Lung (tissue), 11 donors: ENCODE measurements at regions not wholly inside any gene's neighbourhood (a gene's known extent, or its start where the extent isn't known, plus 50 kb on each side); places are given as distances from the start of the nearest gene placed in this dataset.

Experiments
- ATAC-seq: fragments of 200-7000 bp; cut with Tn5 transposase; one replicate; pipeline ENCODE4 v1.9.1; 2020; ENCODE audit warnings: moderate number of reproducible peaks; ENCODE audit not compliant: insufficient read depth, low FRiP score
- DNase-seq, 3 donors: peaks; one replicate each; pipeline ENCODE4 v3.0.0-alpha.2; 2013 to 2017
- H3K27ac ChIP-seq, 2 donors: one replicate each; pipeline ENCODE4 v1.5.1; 2013; ENCODE audit warnings: mild to moderate bottlenecking in 2 of 2, moderate library complexity in 2 of 2, control low read depth in 1 of 2, inconsistent platforms in 1 of 2, low read depth in 1 of 2, low read length in 1 of 2
- H3K27me3 ChIP-seq, 3 donors: one replicate each; pipeline ENCODE4 v1.5.1; 2013; ENCODE audit warnings: low read length in 2 of 3; ENCODE audit not compliant: control insufficient read depth in 3 of 3, insufficient read depth in 3 of 3
- H3K36me3 ChIP-seq, 4 donors: one replicate each; pipeline ENCODE4 v1.5.1; 2013; ENCODE audit warnings: low read length in 4 of 4, mild to moderate bottlenecking in 1 of 4, moderate library complexity in 1 of 4; ENCODE audit not compliant: control insufficient read depth in 4 of 4, insufficient read depth in 4 of 4
- H3K4me1 ChIP-seq, 5 donors: one replicate each; pipeline ENCODE4 v1.5.1; 2013; ENCODE audit warnings: low read length in 5 of 5, mild to moderate bottlenecking in 2 of 5, moderate library complexity in 1 of 5; ENCODE audit not compliant: control insufficient read depth in 5 of 5, insufficient read depth in 5 of 5
- H3K4me3 ChIP-seq: one replicate; pipeline ENCODE4 v1.5.1; 2013; ENCODE audit warnings: mild to moderate bottlenecking, control low read depth, moderate library complexity
- H3K9ac ChIP-seq, 2 donors: one replicate each; pipeline ENCODE4 v1.5.1; 2013; ENCODE audit warnings: low read length in 2 of 2, control low read depth in 1 of 2; ENCODE audit not compliant: insufficient read depth in 1 of 2
- H3K9me3 ChIP-seq, 4 donors: one replicate each; pipeline ENCODE4 v1.5.1; 2013; ENCODE audit warnings: low read length in 3 of 4, mild to moderate bottlenecking in 1 of 4, moderate library complexity in 1 of 4; ENCODE audit not compliant: control insufficient read depth in 4 of 4, insufficient read depth in 3 of 4
- WGBS, 2 donors: extraction: QIAGEN DNeasy Blood & Tissue Kit; methylation state at CpG; one replicate each; pipeline ENCODE4 v1.1.7; 2013; 5-methylcytosine and 5-hydroxymethylcytosine counted together
- TF ChIP-seq, protein P1 (sequence below): IDR thresholded peaks from 2 replicates; pipeline ENCODE4 v1.5.1; 2012; ENCODE audit warnings: mild to moderate bottlenecking; ENCODE audit errors: control extremely low read depth, extremely low read depth
- donor health status: control.
- donor health status: control.
- donor health status: Bipolar disorder and iron deficiency.
- donor health status: healthy.
- donor health status: DM: yes; HTN: yes; CAD: no.

DNA sequence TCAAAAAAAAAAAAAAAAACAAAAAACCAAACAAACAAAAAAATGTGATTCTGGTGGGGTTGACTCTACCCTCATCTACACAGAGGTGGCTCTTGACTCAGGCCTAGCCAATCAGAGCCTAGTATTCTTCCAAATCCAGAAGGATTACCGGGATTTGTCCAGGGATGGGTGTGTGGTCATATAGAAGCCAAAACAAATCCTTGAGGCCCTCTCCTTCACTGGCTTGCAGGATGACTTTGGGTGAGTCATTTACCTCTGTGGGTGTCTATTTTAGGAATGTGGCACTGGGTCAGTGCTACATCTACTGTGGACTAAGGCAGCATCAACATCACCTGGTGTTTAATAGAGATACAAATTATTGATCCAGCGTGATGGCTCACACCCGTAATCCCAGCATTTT, 93.2 kb upstream of the RBBP6 start:
- no peaks in the 10 kb centered on the region for H3K36me3 ChIP-seq
- no peak for ATAC-seq
- no peak overlapping the region for H3K4me3 ChIP-seq
- no peak overlapping the region for H3K27ac ChIP-seq
- H3K9ac ChIP-seq = no peak overlapping the region
- no peak for DNase-seq
- peaks cover 0 to 3% (median 0%) of the 10 kb centered on the region in 4 donors for H3K9me3 ChIP-seq
- TF ChIP-seq, protein P1, sequence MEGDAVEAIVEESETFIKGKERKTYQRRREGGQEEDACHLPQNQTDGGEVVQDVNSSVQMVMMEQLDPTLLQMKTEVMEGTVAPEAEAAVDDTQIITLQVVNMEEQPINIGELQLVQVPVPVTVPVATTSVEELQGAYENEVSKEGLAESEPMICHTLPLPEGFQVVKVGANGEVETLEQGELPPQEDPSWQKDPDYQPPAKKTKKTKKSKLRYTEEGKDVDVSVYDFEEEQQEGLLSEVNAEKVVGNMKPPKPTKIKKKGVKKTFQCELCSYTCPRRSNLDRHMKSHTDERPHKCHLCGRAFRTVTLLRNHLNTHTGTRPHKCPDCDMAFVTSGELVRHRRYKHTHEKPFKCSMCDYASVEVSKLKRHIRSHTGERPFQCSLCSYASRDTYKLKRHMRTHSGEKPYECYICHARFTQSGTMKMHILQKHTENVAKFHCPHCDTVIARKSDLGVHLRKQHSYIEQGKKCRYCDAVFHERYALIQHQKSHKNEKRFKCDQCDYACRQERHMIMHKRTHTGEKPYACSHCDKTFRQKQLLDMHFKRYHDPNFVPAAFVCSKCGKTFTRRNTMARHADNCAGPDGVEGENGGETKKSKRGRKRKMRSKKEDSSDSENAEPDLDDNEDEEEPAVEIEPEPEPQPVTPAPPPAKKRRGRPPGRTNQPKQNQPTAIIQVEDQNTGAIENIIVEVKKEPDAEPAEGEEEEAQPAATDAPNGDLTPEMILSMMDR = no peak
- H3K4me1 ChIP-seq = no peaks in the 10 kb centered on the region
- no peaks in the 10 kb centered on the region for H3K27me3 ChIP-seq
- 94 to 96% methylated on average over 3 of the region's 3 CpGs for WGBS, 2 donors

DNA sequence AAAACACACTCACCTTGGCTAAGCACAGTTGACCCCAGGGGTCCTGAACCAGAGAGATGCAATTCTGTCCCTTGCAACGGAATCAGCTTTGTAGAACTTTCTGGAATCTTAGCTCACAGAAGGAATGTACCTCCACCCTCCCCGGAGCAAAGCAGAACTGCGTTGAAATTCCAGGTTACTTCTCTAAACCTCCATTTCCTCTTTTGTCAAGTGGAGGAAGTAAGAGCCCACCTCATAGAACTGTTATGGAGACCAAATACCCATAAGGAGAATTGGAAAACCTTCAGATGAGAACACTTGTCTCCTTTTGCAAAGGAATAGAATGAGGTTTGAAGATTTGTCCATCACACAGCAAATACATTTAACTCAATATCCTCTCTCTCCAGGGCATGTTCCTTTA, 86.6 kb upstream of the RBBP6 start:
- no peak overlapping the region for H3K9ac ChIP-seq
- DNase-seq (no peak), ATAC-seq (no peak)
- no peaks in the 10 kb centered on the region for H3K4me1 ChIP-seq
- TF ChIP-seq, protein P1 = no peak
- peaks cover 0 to 3% (median 0%) of the 10 kb centered on the region in 4 donors for H3K9me3 ChIP-seq
- no peaks in the 10 kb centered on the region for H3K27me3 ChIP-seq
- WGBS, 2 donors = 34 to 56% methylated on average over 3 of the region's 3 CpGs
- H3K4me3 ChIP-seq = no peak overlapping the region
- H3K27ac ChIP-seq = no peak overlapping the region
- no peaks in the 10 kb centered on the region for H3K36me3 ChIP-seq

DNA sequence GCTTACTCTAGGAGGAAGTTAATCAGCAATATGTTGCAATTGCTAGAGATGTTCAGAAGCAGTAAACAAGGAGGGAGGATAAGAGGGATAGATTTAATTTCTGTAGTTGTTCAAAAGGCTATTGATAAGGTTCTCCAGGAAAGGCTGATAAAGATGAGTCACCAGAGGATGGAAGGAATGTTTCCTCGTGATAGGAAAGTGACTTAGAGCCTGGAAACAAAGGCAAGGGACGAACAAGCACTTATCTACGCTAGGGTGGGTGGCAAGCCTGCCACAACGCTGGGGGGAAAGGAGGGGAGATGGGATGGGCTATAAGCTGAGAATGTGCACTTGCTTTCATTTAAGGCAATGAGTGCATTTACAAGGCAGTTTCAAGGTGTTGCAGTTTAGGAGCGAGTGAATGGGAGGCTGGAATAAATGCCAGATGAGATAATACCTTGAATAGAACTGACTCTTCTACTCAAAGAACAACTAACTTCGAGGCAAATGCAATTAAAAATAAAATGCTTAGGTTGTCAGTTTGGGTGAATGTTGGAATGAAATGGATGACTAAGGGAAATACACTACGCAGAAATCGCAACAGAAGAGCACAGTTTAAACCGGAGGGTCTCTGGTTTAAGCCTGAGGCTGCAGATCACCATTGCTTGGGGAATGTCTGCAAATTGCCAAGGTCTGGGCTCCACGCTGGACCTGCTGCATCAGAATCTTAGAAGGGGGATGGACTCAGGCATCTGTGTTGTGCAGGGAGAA, 76.0 kb upstream of the RBBP6 start:
- Histone ChIP-seq H3K27ac (no peak overlapping the region), H3K9ac (no peak overlapping the region), H3K4me1 (no peaks in the 10 kb centered on the region), H3K36me3 (no peaks in the 10 kb centered on the region), H3K9me3 (peaks cover 0 to 4% (median 0%) of the 10 kb centered on the region in 4 donors), H3K27me3 (no peaks in the 10 kb centered on the region), H3K4me3 (no peak overlapping the region)
- 50 to 58% methylated on average over 10 of the region's 10 CpGs for WGBS, 2 donors
- TF ChIP-seq, protein P1 = no peak
- ATAC-seq (no peak), DNase-seq (no peak)
